T-helper 2 cell treated with Interferon-gamma antibody and Interleukin-4, amounts not matched to agents 100 ng/mL and 5 ng/mL, for 36 hours (primary cell): ENCODE measurements at regions not wholly inside any gene's neighbourhood (a gene's known extent, or its start where the extent isn't known, plus 50 kb on each side); places are given as distances from the start of the nearest gene placed in this dataset.
"Not testable (repeated sequence)": the region's sequence is repeated elsewhere in the genome, so short reads cannot be mapped to it uniquely, and the experiment has no call there.

ENCODE experiments used
- intact Hi-C: fragments of 100-400 bp; cut with micrococcal nuclease; formaldehyde crosslinking; loops from one replicate; pipeline ENCODE4 v1.15.1; 2023

DNA sequence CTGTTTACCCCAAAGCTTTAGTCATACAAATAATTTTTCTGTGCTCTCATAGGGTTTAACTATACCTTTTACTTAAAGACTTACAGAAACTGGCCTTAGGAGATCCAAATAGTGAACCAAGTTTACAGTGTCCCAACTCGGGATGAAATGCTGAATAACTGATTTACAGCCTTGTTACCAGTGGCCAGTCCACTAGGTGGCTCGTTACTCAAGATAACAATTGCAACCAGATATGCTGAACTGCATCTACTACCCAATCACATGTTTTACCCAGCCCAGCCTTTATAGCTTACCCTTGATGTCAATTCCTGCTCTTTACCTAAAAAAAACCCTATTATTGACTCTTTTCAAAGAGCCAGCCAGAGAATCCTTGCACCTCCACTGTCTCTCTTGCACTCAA is 1148.8 kb upstream of the ADGRL4 start:
- intact Hi-C loops: no loop called here

GRCh38 chr1:80154176-80154575 is 1147.6 kb upstream of the ADGRL4 start:
- intact Hi-C loops: no loop called here

DNA sequence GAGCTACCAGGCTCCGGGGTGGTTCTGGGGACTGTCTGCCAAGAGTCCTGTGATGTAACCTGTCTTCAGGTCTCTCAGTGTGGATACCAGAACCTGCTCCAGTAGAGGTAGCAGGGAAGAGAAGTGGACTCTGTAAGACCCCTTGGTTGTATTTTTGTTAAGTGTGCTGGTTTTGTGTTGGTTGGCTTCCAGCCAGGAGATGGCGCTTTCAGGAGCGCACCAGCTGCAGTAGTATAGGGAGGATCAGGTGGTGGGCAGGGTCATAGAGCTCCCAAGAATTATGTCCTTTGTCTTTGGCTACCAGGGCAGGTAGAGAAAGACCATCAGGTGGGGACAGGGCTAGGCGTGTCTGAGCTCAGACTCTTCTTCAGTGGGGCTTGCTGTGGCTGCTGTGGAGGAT is 1147.2 kb upstream of the ADGRL4 start:
- intact Hi-C loops: no loop called here

GRCh38 chr1:80143361-80143760 is 1136.8 kb upstream of the ADGRL4 start:
- intact Hi-C loops: no loop called here

- intact Hi-C loops: not testable (repeated sequence)
These were observed 1131.5 kb upstream of the ADGRL4 start for GRCh38 chr1:80137946-80138602.

DNA sequence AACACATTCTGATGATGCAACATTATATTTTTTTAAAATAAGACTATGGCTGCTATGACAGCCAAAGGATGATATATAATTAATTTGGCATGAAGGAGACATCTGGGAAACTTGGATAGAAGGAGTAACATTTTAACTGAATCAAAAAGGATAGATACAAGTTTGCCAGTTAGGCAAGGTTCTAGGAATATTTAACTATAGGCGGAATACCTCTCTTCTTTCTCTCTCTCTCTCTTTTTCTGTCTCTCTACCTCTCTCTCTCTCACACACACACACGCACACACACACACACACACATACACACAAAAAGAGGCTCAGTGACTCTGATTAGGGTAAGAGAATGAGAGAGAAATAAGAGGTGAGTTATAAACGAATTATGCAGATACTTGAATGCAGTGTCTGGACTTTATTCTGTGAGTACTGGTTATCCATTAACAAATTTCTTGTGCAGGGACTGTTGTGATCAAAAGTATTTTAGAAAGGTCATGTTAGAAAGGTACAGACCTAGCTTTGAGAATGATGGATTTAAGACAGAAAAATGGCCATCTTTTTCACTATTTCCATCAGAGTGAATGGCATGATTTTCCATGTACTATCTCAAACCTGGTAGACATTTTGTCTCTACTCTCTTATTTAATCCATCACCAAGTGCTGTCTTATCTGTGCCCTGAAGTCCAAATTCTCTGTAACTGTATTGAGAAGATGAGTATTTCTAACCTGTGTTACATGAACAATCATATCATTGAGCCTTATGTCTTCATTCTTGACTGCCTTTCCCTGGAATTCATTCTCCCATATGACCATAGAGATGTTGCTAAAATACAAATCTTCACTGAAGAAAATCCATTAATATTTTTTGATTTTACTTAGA is 1106.9 kb upstream of the ADGRL4 start:
- intact Hi-C loops: no loop called here

GRCh38 chr1:80101159-80101558 is 1094.6 kb upstream of the ADGRL4 start:
- intact Hi-C loops: no loop called here

- intact Hi-C loops: no loop called here
These were observed 1093.2 kb upstream of the ADGRL4 start for GRCh38 chr1:80099713-80100112.

- intact Hi-C loops: no loop called here
These were observed 1078.5 kb upstream of the ADGRL4 start for GRCh38 chr1:80085067-80085466.

- intact Hi-C loops: no loop called here
These were observed 1077.4 kb upstream of the ADGRL4 start for GRCh38 chr1:80083892-80084291.

GRCh38 chr1:80076469-80076868 is 1069.9 kb upstream of the ADGRL4 start:
- intact Hi-C loops: no loop called here

GRCh38 chr1:80075351-80075750 is 1068.8 kb upstream of the ADGRL4 start:
- intact Hi-C loops: no loop called here

- intact Hi-C loops: no loop called here
These were observed 1066.0 kb upstream of the ADGRL4 start for GRCh38 chr1:80072563-80072962.

DNA sequence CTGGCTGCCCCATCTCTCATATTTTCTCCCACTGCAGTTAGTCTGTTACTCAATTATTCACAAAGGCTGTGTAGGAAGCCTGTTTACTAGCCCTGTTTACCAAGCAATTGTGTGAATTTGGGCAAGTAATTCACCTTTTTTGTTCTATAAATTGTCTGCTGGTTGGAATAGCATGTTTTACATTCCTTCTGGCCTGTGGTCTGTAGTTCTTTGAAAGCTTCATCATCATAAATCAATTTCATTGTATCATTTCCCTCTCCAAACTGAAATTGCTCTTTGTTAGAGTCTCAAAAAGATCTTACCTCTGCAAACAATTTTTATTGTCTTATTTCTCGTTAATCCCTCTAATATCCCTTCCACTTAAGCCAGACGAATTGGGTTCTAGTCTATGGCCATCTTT is 1059.5 kb upstream of the ADGRL4 start:
- intact Hi-C loops: no loop called here

DNA sequence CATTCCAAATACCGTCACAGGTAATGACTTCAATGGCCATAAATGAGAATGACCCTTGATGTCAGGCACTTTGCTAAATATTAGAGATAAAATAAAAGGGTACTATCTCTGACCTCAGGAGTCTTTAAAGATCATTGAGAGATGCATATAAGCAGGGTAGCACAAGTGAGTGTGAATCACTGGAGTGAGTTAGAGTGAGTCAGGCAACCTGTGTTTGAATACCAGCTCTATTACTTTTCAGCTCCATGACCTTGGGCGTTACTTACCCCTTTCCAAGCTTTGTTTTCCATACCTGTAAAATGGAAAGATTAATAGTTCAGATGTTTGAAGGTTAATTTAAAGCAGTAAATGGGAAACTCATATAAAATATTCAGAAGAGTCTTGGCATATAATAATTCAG is 1058.0 kb upstream of the ADGRL4 start:
- intact Hi-C loops: no loop called here

- intact Hi-C loops: no loop called here
These were observed 1053.4 kb upstream of the ADGRL4 start for GRCh38 chr1:80059940-80060339.

DNA sequence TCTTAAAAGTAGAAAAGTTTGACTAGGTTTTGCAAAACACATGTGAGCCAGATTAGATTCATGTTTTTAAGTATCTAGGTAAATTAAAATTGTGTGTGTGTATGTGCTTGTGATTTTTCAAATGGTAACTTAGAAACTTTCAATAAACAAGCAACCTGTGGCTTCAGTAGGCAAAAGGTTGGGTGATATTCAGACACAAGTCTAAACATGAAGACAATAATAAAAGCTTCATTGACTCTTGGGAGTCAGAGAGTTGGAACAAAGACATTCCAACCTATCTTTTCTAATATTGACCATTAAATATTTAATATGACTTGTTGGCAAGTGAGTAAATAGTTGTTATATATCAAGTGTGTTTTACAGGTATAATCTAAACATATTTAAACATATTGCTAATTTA is 1049.6 kb upstream of the ADGRL4 start:
- intact Hi-C loops: no loop called here

GRCh38 chr1:80054129-80054528 is 1047.6 kb upstream of the ADGRL4 start:
- intact Hi-C loops: no loop called here

DNA sequence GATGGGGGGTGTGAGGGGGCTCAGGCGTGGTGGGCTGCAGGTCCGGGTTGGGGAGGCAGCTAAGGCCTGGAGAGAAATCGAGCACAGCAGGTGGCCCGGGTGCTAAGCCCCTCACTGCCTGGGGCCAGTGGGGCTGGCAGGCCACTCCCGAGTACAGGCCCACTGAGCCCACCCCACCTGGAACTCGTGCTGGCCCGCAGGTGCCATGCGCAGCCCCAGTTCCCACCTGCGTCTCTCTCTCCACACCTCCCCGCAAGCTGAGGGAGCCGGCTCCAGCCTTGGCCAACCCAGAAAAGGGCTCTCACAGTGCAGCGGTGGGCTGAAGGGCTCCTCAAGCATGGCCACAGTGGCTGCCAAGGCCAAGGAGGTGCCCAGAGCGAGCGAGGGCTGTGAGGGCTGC is 1047.1 kb upstream of the ADGRL4 start:
- intact Hi-C loops: no loop called here

GRCh38 chr1:80050523-80050922 is 1044.0 kb upstream of the ADGRL4 start:
- intact Hi-C loops: no loop called here

GRCh38 chr1:80050085-80050484 is 1043.6 kb upstream of the ADGRL4 start:
- intact Hi-C loops: no loop called here

DNA sequence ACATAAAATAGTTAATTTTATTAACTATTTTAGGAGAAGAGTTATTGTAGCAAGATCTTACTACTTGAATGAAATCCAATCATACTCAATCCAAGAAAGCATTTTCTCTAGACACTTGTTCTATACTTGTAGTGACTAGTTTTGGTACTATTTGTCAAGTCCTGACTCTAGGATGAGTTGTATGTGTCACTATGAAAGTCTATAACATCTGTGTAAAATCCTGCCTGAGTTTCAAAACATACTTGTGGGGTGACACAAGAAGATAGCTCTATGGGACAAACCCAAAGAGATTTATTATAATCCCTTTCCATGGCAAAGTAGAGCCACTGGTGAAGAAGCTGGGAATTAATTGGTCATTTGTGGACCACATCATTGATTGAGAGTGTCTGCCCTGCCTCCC is 1042.2 kb upstream of the ADGRL4 start:
- intact Hi-C loops: no loop called here

GRCh38 chr1:80047791-80048190 is 1041.3 kb upstream of the ADGRL4 start:
- intact Hi-C loops: no loop called here
